Colonic mucosa (tissue), 4 donors: ENCODE measurements at regions not wholly inside any gene's neighbourhood (a gene's known extent, or its start where the extent isn't known, plus 50 kb on each side); places are given as distances from the start of the nearest gene placed in this dataset.
"Not testable (repeated sequence)": the region's sequence is repeated elsewhere in the genome, so short reads cannot be mapped to it uniquely, and the experiment has no call there.

ENCODE experiments used
- DNase-seq: peaks from one replicate; pipeline ENCODE4 v3.0.0-alpha.2; 2020
- H3K27ac ChIP-seq: fragments of 200-600 bp; one replicate; pipeline ENCODE4 v1.8.0; 2021
- H3K27me3 ChIP-seq: fragments of 200-600 bp; one replicate; pipeline ENCODE4 v1.8.0; 2021
- H3K36me3 ChIP-seq: fragments of 200-600 bp; one replicate; pipeline ENCODE4 v1.8.0; 2021
- H3K4me1 ChIP-seq: fragments of 200-600 bp; one replicate; pipeline ENCODE4 v1.8.0; 2021; ENCODE audit warnings: mild to moderate bottlenecking
- H3K4me3 ChIP-seq: fragments of 200-600 bp; one replicate; pipeline ENCODE4 v1.8.0; 2021
- H3K9ac ChIP-seq, 2 donors: one replicate each; pipeline ENCODE4 v1.7.0; 2013; ENCODE audit warnings: control low read depth in 2 of 2, low read depth in 2 of 2, low read length in 2 of 2
- H3K9me3 ChIP-seq: fragments of 200-600 bp; one replicate; pipeline ENCODE4 v1.8.0; 2021
- CTCF ChIP-seq: fragments of 200-600 bp; IDR thresholded peaks from one replicate; pipeline ENCODE4 v1.8.0; 2022; ENCODE audit warnings: antibody characterized with exemption, mild to moderate bottlenecking
- intact Hi-C: fragments of 100-400 bp; cut with DNase I; formaldehyde crosslinking; loops from one replicate; pipeline ENCODE4 v1.14.1; 2022
- donor health status: healthy.
- donor health status: DM: no; HTN: no; CAD: no.
- donor health status: DM: no; HTN: no; CAD: no.

- H3K9me3 ChIP-seq, result no peaks in the 10 kb centered on the region
- no peaks in the 10 kb centered on the region for H3K4me1 ChIP-seq
- TF ChIP-seq CTCF, result no peak
- no peaks in the 10 kb centered on the region for H3K27me3 ChIP-seq
- no peak overlapping the region for H3K4me3 ChIP-seq
- DNase-seq, result no peak
- no peak overlapping the region for H3K9ac ChIP-seq
- intact Hi-C loops, result no loop called here
- no peaks in the 10 kb centered on the region for H3K36me3 ChIP-seq
- no peak overlapping the region for H3K27ac ChIP-seq
Observed at GRCh38 chr12:119931402-119931801, 54.3 kb upstream of the CIT start.

GRCh38 chr12:119932921-119933320, 55.8 kb upstream of the CIT start:
- Histone ChIP-seq H3K4me3 (no peak overlapping the region), H3K9ac (no peak overlapping the region), H3K4me1 (no peaks in the 10 kb centered on the region), H3K27ac (no peak overlapping the region), H3K27me3 (no peaks in the 10 kb centered on the region), H3K9me3 (no peaks in the 10 kb centered on the region), H3K36me3 (no peaks in the 10 kb centered on the region)
- intact Hi-C loops, result no loop called here
- DNase-seq, result no peak
- TF ChIP-seq CTCF, result no peak

GRCh38 chr12:119934780-119935179, 54.3 kb upstream of the BICDL1 start:
- intact Hi-C loops, H3K4me1 ChIP-seq, H3K4me3 ChIP-seq, H3K27ac ChIP-seq, H3K9me3 ChIP-seq, H3K27me3 ChIP-seq, DNase-seq, H3K36me3 ChIP-seq, H3K9ac ChIP-seq: not testable (repeated sequence)

- H3K9me3 ChIP-seq, result no peaks in the 10 kb centered on the region
- no peak overlapping the region for H3K9ac ChIP-seq
- intact Hi-C loops, result no loop called here
- no peak overlapping the region for H3K4me3 ChIP-seq
- no peak overlapping the region for H3K27ac ChIP-seq
- no peaks in the 10 kb centered on the region for H3K36me3 ChIP-seq
- no peak for DNase-seq
- H3K4me1 ChIP-seq, result no peaks in the 10 kb centered on the region
- no peaks in the 10 kb centered on the region for H3K27me3 ChIP-seq
- TF ChIP-seq CTCF, result no peak
Observed at GRCh38 chr12:119936705-119937311, 52.2 kb upstream of the BICDL1 start.

GRCh38 chr12:119938049-119938667, 50.9 kb upstream of the BICDL1 start:
- TF ChIP-seq CTCF, result peak; percentile 76
- Histone ChIP-seq H3K4me1 (no peaks in the 10 kb centered on the region), H3K27ac (no peak overlapping the region), H3K27me3 (no peaks in the 10 kb centered on the region), H3K9me3 (no peaks in the 10 kb centered on the region), H3K4me3 (no peak overlapping the region), H3K9ac (no peak overlapping the region), H3K36me3 (no peaks in the 10 kb centered on the region)
- peak; percentile 72 for DNase-seq
- intact Hi-C loops, result no loop called here
